ENCODE measurements at regions not wholly inside any gene's neighbourhood (a gene's known extent, or its start where the extent isn't known, plus 50 kb on each side); places are given as distances from the start of the nearest gene placed in this dataset.
A peak's percentile ranks its signal among the peaks of the same experiment; 100 is the strongest.

GRCh38 chr14:65164068-65164824 is 61.9 kb upstream of the MAX start:
- TF ChIP-seq, protein P1, sequence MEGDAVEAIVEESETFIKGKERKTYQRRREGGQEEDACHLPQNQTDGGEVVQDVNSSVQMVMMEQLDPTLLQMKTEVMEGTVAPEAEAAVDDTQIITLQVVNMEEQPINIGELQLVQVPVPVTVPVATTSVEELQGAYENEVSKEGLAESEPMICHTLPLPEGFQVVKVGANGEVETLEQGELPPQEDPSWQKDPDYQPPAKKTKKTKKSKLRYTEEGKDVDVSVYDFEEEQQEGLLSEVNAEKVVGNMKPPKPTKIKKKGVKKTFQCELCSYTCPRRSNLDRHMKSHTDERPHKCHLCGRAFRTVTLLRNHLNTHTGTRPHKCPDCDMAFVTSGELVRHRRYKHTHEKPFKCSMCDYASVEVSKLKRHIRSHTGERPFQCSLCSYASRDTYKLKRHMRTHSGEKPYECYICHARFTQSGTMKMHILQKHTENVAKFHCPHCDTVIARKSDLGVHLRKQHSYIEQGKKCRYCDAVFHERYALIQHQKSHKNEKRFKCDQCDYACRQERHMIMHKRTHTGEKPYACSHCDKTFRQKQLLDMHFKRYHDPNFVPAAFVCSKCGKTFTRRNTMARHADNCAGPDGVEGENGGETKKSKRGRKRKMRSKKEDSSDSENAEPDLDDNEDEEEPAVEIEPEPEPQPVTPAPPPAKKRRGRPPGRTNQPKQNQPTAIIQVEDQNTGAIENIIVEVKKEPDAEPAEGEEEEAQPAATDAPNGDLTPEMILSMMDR (IDR thresholded peaks at IDR 0.05; ENCODE audit: low read depth, low read length, missing input control): peak; percentile 56
- no peak for TF ChIP-seq YY1 (IDR thresholded peaks at IDR 0.05)
- TF ChIP-seq, protein P2, sequence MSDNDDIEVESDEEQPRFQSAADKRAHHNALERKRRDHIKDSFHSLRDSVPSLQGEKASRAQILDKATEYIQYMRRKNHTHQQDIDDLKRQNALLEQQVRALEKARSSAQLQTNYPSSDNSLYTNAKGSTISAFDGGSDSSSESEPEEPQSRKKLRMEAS (IDR thresholded peaks at IDR 0.05): no peak
